Spleen (tissue), 7 donors: ENCODE measurements at regions not wholly inside any gene's neighbourhood (a gene's known extent, or its start where the extent isn't known, plus 50 kb on each side); places are given as distances from the start of the nearest gene placed in this dataset.

Source experiments
- POLR2A ChIP-seq, 3 donors: fragments of 450-650 bp; IDR thresholded peaks; one replicate each; pipeline ENCODE4 v1.5.1; 2017; ENCODE audit warnings: antibody characterized with exemption in 3 of 3, mild to moderate bottlenecking in 1 of 3
- POLR2AphosphoS5 ChIP-seq, 3 donors: sonication (generic); formaldehyde crosslinking; IDR thresholded peaks; one replicate each; pipeline ENCODE4 v1.5.1; 2017; ENCODE audit warnings: antibody characterized with exemption in 3 of 3
- TF ChIP-seq, protein P1 (sequence below), 11 experiments: fragments of 200-600 bp in 7 of 11; fragments of 450-650 bp in 4 of 11; sonication (generic) in 4 of 11; IDR thresholded peaks in 8 of 11; conservative IDR thresholded peaks in 3 of 11; 1 replicate in 7 of 11; 2 replicates in 4 of 11; pipeline versions ENCODE4 v1.4.0 to v1.8.0; 2016 to 2021; ENCODE audit warnings: antibody characterized with exemption in 11 of 11, inconsistent platforms in 4 of 11, mild to moderate bottlenecking in 1 of 11
- donor health status: DM: no; HTN: no; CAD: no; lungs with moderate emphysema.
- donor health status: DM: no; HTN: no; CAD: no.
- donor health status: DM: no; HTN: no; CAD: no.

DNA sequence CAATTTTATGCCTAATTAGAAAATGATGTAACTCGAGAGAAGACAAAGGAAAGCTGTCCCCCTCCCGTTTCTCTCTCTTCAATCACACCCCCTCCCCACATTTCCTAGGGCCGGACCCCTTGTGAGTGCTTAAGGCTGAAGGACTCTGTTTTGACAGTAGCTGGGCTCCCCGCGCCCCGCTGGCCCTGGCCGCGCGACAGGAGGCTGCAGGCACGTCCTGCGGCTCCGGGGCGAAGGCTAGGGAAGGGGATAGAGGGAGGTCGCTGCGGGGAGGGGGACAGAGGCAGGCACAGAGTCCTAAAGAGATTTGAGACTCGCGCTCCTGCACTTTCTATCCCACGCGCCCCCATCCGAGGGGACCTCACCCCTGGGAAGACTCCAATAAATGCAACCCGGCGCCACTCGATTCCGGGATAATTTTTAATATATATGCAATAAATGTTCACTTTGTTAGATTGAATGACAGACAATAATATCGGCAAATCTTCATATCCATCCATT, 56.2 kb upstream of the TMEM33 start:
- TF ChIP-seq, protein P1, sequence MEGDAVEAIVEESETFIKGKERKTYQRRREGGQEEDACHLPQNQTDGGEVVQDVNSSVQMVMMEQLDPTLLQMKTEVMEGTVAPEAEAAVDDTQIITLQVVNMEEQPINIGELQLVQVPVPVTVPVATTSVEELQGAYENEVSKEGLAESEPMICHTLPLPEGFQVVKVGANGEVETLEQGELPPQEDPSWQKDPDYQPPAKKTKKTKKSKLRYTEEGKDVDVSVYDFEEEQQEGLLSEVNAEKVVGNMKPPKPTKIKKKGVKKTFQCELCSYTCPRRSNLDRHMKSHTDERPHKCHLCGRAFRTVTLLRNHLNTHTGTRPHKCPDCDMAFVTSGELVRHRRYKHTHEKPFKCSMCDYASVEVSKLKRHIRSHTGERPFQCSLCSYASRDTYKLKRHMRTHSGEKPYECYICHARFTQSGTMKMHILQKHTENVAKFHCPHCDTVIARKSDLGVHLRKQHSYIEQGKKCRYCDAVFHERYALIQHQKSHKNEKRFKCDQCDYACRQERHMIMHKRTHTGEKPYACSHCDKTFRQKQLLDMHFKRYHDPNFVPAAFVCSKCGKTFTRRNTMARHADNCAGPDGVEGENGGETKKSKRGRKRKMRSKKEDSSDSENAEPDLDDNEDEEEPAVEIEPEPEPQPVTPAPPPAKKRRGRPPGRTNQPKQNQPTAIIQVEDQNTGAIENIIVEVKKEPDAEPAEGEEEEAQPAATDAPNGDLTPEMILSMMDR (IDR thresholded peaks at IDR 0.05 in 8 of 11, conservative IDR thresholded peaks at IDR 0.05 in 3 of 11), result no peak
- TF ChIP-seq POLR2A (IDR thresholded peaks at IDR 0.05), result no peak
- TF ChIP-seq POLR2AphosphoS5 (IDR thresholded peaks at IDR 0.05), result no peak
